Retinal pigment epithelial cell (primary cell): ENCODE measurements at regions not wholly inside any gene's neighbourhood (a gene's known extent, or its start where the extent isn't known, plus 50 kb on each side); places are given as distances from the start of the nearest gene placed in this dataset.

ENCODE experiments used
- DNase-seq: peaks from one replicate; pipeline ENCODE4 v3.0.0-alpha.2; 2010; ENCODE audit warnings: low read depth
- H3K4me3 ChIP-seq: 2 replicates; pipeline ENCODE4 v1.5.1; 2011; ENCODE audit warnings: mild to moderate bottlenecking, low read length, control low read depth, moderate library complexity
- TF ChIP-seq, protein P1 (sequence below): conservative IDR thresholded peaks from 2 replicates; pipeline ENCODE4 v1.5.1; 2011; ENCODE audit warnings: low read depth, low read length, control low read depth, inconsistent platforms

DNA sequence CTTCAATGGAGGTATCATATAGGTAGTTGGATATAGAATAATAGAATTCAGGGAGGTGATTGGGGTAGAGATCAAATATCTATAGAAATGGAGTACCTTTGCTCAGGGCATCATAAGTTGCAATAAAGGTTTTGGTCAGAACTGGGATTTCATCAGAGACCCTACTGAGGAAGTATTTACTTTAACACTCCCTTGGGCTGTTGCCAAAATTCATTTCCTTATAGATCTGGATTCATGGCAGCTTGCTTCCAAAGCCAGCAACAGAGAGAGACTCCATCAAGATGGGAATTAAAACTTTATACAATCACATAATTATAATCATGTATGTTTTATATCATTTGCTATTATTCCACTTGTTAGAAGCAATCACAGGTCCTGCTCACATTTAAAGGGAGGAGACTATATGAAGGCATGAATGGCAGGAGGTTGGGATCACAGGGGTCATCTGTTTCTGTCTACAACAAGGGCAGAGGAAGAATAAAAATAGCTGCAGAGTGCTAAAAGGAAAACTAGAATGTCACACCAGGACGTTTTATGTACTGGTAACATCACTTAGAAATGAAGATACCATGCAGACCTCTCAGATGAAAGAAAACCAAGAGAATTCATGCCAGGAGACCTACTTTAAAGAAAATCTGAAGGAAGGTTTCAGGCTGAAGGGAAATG, 902.1 kb upstream of the LCORL start:
- TF ChIP-seq, protein P1, sequence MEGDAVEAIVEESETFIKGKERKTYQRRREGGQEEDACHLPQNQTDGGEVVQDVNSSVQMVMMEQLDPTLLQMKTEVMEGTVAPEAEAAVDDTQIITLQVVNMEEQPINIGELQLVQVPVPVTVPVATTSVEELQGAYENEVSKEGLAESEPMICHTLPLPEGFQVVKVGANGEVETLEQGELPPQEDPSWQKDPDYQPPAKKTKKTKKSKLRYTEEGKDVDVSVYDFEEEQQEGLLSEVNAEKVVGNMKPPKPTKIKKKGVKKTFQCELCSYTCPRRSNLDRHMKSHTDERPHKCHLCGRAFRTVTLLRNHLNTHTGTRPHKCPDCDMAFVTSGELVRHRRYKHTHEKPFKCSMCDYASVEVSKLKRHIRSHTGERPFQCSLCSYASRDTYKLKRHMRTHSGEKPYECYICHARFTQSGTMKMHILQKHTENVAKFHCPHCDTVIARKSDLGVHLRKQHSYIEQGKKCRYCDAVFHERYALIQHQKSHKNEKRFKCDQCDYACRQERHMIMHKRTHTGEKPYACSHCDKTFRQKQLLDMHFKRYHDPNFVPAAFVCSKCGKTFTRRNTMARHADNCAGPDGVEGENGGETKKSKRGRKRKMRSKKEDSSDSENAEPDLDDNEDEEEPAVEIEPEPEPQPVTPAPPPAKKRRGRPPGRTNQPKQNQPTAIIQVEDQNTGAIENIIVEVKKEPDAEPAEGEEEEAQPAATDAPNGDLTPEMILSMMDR: no peak
- no peak overlapping the region for H3K4me3 ChIP-seq
- DNase-seq: no peak

- H3K4me3 ChIP-seq: no peak overlapping the region
- no peak for DNase-seq
- TF ChIP-seq, protein P1: no peak
These were observed 896.1 kb upstream of the LCORL start for GRCh38 chr4:18917689-18918088.

DNA sequence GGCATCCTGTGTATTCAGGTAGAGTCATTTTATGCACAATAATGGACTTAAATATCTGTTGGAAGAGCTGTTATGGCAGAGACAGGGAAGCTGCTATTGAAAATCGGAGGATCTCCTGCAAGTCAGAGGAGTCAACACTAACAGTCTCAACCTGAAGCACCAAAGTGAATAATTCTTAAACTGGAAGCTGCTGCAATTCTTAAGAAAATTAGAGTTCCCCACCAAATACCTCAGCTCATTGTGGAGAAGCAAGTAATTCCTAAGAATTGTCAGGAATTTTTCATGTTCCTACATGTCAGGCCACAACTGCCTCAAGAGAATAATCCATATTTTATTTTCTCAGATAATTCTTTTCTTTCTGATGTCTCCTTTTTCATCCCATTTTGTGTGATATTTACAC, 892.6 kb upstream of the LCORL start:
- TF ChIP-seq, protein P1: no peak
- H3K4me3 ChIP-seq: no peak overlapping the region
- no peak for DNase-seq

DNA sequence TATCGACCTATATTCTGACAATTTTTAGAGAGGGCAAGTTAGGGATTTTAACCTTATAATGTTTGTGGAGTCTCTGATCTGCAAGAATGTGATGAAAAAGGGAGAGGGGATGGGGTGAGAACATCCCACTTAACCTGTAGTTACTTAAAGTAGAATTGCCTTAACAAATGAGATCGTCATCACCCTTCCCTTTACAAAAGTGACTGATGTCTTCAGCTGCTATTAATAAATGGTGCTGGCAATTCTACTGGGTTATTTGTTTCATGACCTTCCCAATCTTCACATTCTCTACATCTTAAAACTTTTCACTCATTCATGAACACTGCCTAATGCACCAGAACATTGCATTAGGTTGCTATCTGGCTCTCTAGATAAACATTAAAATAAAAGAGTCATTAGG, 873.4 kb upstream of the LCORL start:
- TF ChIP-seq, protein P1: no peak
- no peak for DNase-seq
- no peak overlapping the region for H3K4me3 ChIP-seq

DNA sequence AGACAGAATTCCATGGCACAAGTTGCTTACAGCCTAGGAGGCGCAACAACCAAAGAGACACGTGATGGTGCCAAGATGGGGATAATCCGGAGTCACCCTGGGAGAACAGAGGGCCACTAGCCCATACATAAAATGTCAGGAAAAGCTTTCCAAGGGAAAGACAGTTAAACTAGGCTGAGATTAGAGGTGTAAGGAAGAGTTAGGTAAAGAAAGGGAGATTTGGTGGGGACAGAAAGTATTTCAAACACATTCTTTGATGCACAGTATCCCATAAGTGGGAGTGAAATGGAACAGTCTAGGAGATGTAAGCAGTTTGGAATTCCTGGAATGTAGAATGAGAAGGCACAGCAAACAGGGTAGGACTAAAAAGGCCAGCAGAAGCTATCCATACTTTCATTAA, 860.9 kb upstream of the LCORL start:
- DNase-seq: peak; percentile 81
- H3K4me3 ChIP-seq: no peak overlapping the region
- TF ChIP-seq, protein P1: no peak

DNA sequence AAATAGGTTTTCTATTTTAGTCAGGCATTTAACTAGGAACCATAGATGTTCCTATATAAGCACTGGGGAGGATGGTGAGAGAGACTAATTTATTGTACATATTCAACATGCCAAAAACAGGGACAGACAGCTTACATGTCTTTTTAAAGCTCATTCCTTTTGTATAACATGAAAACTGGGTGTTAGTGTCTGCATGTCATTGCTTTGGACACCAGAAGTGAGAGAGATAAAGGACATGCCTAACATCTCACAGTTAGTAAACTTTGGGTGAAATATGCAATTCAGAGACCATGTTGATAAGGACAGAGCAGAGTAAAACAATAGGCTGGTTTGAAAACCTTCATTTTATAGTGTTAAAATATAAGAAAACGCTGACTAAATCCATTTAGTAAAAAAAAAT, 860.0 kb upstream of the LCORL start:
- H3K4me3 ChIP-seq: no peak overlapping the region
- no peak for DNase-seq
- TF ChIP-seq, protein P1: no peak

GRCh38 chr4:18880871-18881270, 859.3 kb upstream of the LCORL start:
- TF ChIP-seq, protein P1: no peak
- H3K4me3 ChIP-seq: no peak overlapping the region
- DNase-seq: peak; percentile 87
